GM21619 (cell line): ENCODE measurements at regions not wholly inside any gene's neighbourhood (a gene's known extent, or its start where the extent isn't known, plus 50 kb on each side); places are given as distances from the start of the nearest gene placed in this dataset.

Experiments used
- ATAC-seq: cut with Tn5 transposase; IDR thresholded peaks from one replicate; pipeline ENCODE4 v1.9.1; 2021; ENCODE audit not compliant: unreplicated experiment

DNA sequence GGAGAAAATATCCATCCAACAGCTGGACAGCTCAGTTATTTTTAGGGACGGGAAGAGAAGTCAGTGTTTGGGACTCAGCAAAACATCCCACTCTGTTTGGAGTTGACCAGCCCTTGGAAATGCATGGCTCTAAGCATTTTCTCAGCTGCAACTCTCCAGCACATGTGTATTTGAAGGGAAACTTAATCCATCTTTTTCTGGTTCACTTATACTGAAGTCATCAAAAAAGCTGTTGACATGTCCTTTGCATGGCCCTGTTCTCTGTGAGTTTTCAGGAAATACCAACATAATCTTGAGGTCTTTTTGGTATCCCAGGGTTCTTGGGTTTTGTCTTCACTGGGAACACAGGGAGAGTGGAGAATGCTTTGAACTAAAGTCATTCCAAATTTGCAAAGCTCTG lies 91.9 kb upstream of the CELF4 start:
- no peak for ATAC-seq

GRCh38 chr18:37654731-37655369 lies 89.3 kb upstream of the CELF4 start:
- ATAC-seq = no peak

- ATAC-seq = no peak
Measured at GRCh38 chr18:37654034-37654433, 88.4 kb upstream of the CELF4 start.

DNA sequence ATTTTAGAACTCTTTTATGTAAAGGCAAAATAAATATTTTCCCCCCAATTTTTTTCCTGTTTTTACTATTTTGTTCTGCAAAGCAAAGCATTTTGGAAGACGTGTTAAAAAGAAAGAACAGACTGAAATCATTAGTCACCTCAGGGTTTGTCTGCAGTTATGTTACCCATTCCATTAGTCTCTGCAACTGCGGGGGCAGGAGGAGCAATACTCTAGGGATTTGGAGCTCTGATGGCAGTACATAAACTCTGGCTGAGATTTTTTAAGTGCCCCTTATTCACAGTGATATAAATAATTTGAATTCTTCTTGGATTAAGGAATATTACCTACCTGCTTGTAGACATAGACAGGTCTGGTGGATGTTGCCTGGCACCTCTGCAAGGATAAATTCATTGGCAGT lies 88.0 kb upstream of the CELF4 start:
- no peak for ATAC-seq

GRCh38 chr18:37649930-37650329 lies 84.3 kb upstream of the CELF4 start:
- ATAC-seq = no peak

DNA sequence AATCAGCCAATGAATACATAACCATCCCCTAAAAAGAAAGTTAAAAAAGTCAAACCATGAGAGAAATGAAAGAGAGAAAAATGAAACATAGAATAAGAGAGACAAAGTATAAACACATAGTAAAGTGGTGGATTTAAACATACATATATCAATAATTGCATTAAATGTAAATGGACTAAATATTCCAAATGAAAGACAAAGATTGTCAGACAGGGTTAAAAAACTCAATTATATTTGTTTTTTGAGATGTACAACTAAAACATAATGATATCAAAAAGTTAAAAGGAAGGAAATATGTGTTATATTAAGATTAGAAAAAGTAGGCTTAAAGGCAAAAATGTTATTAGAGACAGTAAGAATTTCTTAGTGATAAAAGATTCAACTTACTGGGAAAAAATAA lies 83.8 kb upstream of the CELF4 start:
- ATAC-seq = no peak

DNA sequence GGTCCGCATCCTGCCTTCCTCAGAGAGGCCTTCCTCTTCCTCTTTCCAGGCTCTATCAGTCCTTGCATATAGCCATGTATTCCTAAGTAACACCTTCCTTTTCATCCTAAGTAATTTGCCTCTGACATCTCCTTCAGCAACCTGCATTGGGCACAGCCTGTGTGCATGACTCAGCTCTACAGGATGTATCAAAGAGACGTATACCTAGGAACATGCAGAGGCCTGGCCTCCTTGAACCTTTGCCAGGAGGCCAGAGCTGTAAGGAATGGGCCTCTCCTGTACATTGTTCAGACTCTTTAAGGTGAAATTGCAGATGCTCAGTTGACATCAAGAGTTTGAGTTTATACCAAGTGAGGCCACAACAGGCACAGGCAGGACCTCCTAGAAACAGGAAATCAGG lies 76.0 kb upstream of the CELF4 start:
- no peak for ATAC-seq

- ATAC-seq = no peak
Measured at GRCh38 chr18:37640504-37640903, 74.9 kb upstream of the CELF4 start.

GRCh38 chr18:37639846-37640245 lies 74.2 kb upstream of the CELF4 start:
- no peak for ATAC-seq

- ATAC-seq = no peak
Measured at GRCh38 chr18:37637478-37637850, 71.9 kb upstream of the CELF4 start.

GRCh38 chr18:37636831-37637477 lies 71.4 kb upstream of the CELF4 start:
- ATAC-seq = no peak

DNA sequence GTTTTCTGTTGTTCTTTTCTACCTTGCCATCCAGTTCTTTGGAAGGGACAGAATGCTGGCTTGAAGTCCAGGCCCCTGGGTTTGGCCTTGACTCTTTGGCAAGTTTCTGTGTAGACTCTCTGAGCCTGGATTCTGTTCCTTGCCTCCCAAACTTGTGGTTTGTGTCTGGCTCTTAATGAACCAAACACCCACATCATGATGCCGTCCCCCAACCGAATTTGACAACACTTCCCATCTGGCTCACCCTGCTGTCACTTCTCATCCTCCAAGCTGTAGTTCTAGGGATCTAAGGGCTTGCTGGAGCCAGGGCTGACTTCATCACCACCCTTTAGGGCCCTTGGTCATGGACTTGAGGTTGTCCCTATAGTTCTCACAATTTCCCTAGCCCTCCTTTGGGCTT lies 68.9 kb upstream of the CELF4 start:
- no peak for ATAC-seq

GRCh38 chr18:37631422-37631821 lies 65.8 kb upstream of the CELF4 start:
- no peak for ATAC-seq

DNA sequence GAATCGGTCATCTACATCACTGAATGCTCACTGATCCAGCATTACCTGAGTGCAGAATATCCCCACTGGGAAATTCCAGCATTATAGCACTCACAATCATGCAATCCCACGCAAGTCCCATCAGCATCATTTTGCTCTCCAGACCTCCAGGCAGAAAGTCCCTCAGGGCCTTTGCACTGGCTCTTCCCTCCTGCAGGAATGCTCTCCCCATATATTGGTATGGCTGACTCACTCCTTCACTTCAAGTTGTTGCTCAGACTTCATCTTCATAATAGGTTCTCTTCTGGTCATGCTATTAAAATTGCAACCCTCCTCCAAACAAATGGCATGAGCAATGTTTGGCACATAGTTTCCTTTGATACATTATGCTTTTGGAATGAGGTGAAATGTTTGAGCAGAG lies 64.7 kb upstream of the CELF4 start:
- ATAC-seq = no peak

DNA sequence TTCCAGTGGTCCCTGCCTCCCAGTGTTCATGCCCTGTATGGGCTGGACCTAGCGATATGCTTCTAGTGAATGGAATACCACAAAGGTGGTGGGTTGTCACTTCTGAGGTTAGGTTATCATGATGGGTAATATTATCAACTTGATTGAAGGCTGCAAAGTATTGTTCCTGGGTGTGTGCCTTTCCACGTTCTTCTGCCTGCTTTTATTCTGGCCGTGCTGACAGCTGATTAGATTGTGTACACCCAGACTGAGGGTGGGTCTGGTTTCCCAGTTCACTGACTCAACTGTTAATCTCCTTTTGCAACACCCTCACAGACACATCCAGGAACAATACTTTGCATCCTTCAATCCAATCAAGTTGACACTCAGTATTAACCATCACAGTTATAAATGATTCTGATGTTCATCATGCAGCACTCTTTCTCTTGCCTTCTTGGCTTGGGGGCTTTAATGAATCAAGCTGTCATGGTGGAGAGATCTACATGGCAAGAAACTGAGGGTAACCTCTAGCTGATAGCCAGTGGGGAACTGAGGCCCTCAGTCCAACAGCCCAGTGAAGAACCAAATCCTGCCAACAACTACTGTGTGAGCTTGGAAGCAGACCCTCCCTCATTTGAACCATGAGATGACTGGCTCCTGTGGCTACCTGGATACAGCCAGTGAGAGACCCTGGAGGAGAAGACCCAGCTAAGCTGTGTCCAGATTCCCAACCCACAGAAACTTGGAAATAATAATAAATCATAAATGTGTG lies 63.0 kb upstream of the CELF4 start:
- no peak for ATAC-seq

- no peak for ATAC-seq
Measured at GRCh38 chr18:37624318-37624717, 58.7 kb upstream of the CELF4 start.

DNA sequence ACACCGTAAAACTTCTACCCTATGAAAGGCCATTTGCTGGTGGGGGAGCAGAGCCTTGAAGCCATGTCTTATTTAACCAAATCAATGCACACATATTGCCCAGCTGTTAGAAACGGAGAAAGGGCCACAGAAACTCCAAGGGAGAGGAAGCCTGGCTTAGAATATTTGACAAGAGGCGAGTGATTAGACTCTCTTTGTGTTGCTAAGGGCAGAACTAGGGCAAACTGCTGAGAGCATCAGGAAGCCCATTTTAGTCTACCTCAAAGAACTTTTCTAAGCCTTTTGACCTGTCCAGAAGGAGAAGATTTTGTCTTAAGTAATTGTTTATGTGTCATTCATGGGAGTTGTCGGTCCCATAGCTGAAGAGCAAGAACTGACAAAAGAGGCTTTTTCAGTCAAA lies 54.4 kb upstream of the CELF4 start:
- no peak for ATAC-seq

- no peak for ATAC-seq
Measured at GRCh38 chr18:37617623-37618022, 52.0 kb upstream of the CELF4 start.
